HepG2 (cell line): ENCODE measurements at regions not wholly inside any gene's neighbourhood (a gene's known extent, or its start where the extent isn't known, plus 50 kb on each side); places are given as distances from the start of the nearest gene placed in this dataset.

ENCODE experiments used
- ATAC-seq: fragments of 200-7000 bp; cut with Tn5 transposase; 3 replicates; pipeline ENCODE4 v1.9.1; 2020; ENCODE audit warnings: mild to moderate bottlenecking, moderate library complexity
- BruUV-seq: library from RNA; stranded (reverse); fragments of 400-500 nt; replicated peaks from 2 replicates; lab custom pipeline; 2021; lab: Mats Ljungman, UMichigan
- CTCF ChIA-PET: fragments of 300-600 bp; formaldehyde crosslinking; extraction: SDS; loops from one replicate; lab custom pipeline; 2021; ENCODE audit warnings: low total read pairs, inconsistent platforms, low intra/inter-chr PET ratio; lab: Yijun Ruan, JAX
- POLR2A ChIA-PET: fragments of 350-600 bp; sonication (Branson Sonifier 250); formaldehyde crosslinking; loops from one replicate; lab custom pipeline; 2020; ENCODE audit warnings: antibody characterized with exemption, inconsistent platforms; lab: Yijun Ruan, JAX
- DNase-seq: peaks from one replicate; pipeline ENCODE4 v3.0.0-alpha.2; 2015; ENCODE audit warnings: low spot score
- FAIRE-seq: peaks from 3 replicates; lab custom pipeline; 2011; peaks lifted over from hg19 to GRCh38; lab: Jason Lieb, UNC
- H2AFZ ChIP-seq: one replicate; pipeline ENCODE4 v1.6.1; 2011; ENCODE audit warnings: low read length, inconsistent platforms
- H3K27ac ChIP-seq: fragments of 300-600 bp; 3 replicates; pipeline ENCODE4 v1.8.0; 2011; ENCODE audit warnings: mixed run types, mild to moderate bottlenecking, mixed read lengths, low read length, inconsistent platforms; ENCODE audit not compliant: insufficient read depth; ENCODE audit errors: extremely low read length
- H3K27me3 ChIP-seq, 2 experiments: fragments of 200-600 bp in 1 of 2; 2 replicates in 1 of 2; 3 replicates in 1 of 2; pipeline versions ENCODE4 v1.6.0 to v1.8.0; 2011; ENCODE audit warnings: low read length in 2 of 2, mild to moderate bottlenecking in 2 of 2, moderate library complexity in 2 of 2, inconsistent platforms in 1 of 2; ENCODE audit not compliant: insufficient read depth in 2 of 2, control insufficient read depth in 1 of 2
- H3K36me3 ChIP-seq, 2 experiments: fragments of 200-600 bp in 1 of 2; replicated peaks in 1 of 2; 2 replicates in 1 of 2; 3 replicates in 1 of 2; pipeline versions ENCODE4 v1.5.1 to v1.8.0; 2011; ENCODE audit warnings: low read length in 2 of 2, inconsistent platforms in 1 of 2; ENCODE audit not compliant: insufficient read depth in 2 of 2, control insufficient read depth in 1 of 2
- H3K4me1 ChIP-seq: 2 replicates; pipeline ENCODE4 v1.5.1; 2012; ENCODE audit warnings: low read length, inconsistent platforms; ENCODE audit not compliant: insufficient read depth
- H3K4me2 ChIP-seq: 2 replicates; pipeline ENCODE4 v1.6.0; 2011; ENCODE audit warnings: low read depth, low read length, inconsistent platforms
- H3K4me3 ChIP-seq, 3 experiments: fragments of 200-600 bp in 1 of 3; sonication (generic), shearing (Covaris generic) in 1 of 3; replicated peaks in 1 of 3; 2 replicates each; pipeline ENCODE4 v1.5.1; 2011 to 2016; ENCODE audit warnings: low read length in 3 of 3, inconsistent platforms in 2 of 3, low read depth in 2 of 3, mild to moderate bottlenecking in 2 of 3, control low read depth in 1 of 3, mixed read lengths in 1 of 3; ENCODE audit not compliant: insufficient read depth in 1 of 3
- H3K79me2 ChIP-seq: one replicate; pipeline ENCODE4 v1.6.1; 2011; ENCODE audit warnings: low read length, inconsistent platforms; ENCODE audit not compliant: insufficient read depth
- H3K9ac ChIP-seq: 2 replicates; pipeline ENCODE4 v1.6.0; 2011; ENCODE audit warnings: mild to moderate bottlenecking, low read depth, low read length, inconsistent platforms; ENCODE audit not compliant: insufficient read depth
- H3K9me3 ChIP-seq: 2 replicates; pipeline ENCODE4 v1.5.1; 2012; ENCODE audit warnings: mild to moderate bottlenecking, low read length
- H4K20me1 ChIP-seq: 2 replicates; pipeline ENCODE4 v1.6.0; 2011; ENCODE audit warnings: inconsistent platforms, mild to moderate bottlenecking, low read length, moderate library complexity; ENCODE audit not compliant: insufficient read depth
- ATM ChIP-seq: fragments of 450-650 bp; IDR thresholded peaks from 2 replicates; pipeline ENCODE4 v1.7.1; 2017; ENCODE audit warnings: mild to moderate bottlenecking, borderline replicate concordance
- CCDC6 ChIP-seq: sonication (generic); formaldehyde crosslinking; IDR thresholded peaks from 2 replicates; pipeline ENCODE4 v1.8.1; 2022; ENCODE audit warnings: mild to moderate bottlenecking, missing genetic modification reagents, moderate library complexity
- ELK4 ChIP-seq: sonication (generic); formaldehyde crosslinking; IDR thresholded peaks from 2 replicates; pipeline ENCODE4 v1.9.0; 2021; ENCODE audit warnings: missing genetic modification reagents, borderline replicate concordance
- ETV6 ChIP-seq: sonication (generic); formaldehyde crosslinking; conservative IDR thresholded peaks from 2 replicates; pipeline ENCODE4 v1.4.0; 2020; ENCODE audit warnings: missing genetic modification reagents
- FOXA3 ChIP-seq: IDR thresholded peaks from 2 replicates; pipeline ENCODE4 v1.6.1; 2016; ENCODE audit warnings: missing genetic modification reagents, missing compliant biosample characterization
- MIXL1 ChIP-seq: IDR thresholded peaks from 2 replicates; pipeline ENCODE4 v1.6.1; 2016
- SAP130 ChIP-seq: IDR thresholded peaks from 2 replicates; pipeline ENCODE4 v1.6.1; 2016; ENCODE audit warnings: low read depth
- SIX4 ChIP-seq: sonication (generic); formaldehyde crosslinking; IDR thresholded peaks from 2 replicates; pipeline ENCODE4 v1.4.0; 2020; ENCODE audit warnings: missing genetic modification reagents
- SOX13 ChIP-seq, 3 experiments: fragments of 450-650 bp in 1 of 3; sonication (generic) in 1 of 3; formaldehyde crosslinking in 1 of 3; IDR thresholded peaks in 2 of 3; conservative IDR thresholded peaks in 1 of 3; 2 replicates each; pipeline versions ENCODE4 v1.5.0 to v1.6.1; 2016 to 2020; ENCODE audit warnings: antibody characterized with exemption in 1 of 3, mild to moderate bottlenecking in 1 of 3, missing compliant biosample characterization in 1 of 3, missing genetic modification reagents in 1 of 3, moderate library complexity in 1 of 3
- TCF7 ChIP-seq: sonication (generic); IDR thresholded peaks from 2 replicates; pipeline ENCODE4 v1.6.1; 2016; ENCODE audit warnings: antibody characterized with exemption, low read depth
- ZBTB43 ChIP-seq: sonication (generic); formaldehyde crosslinking; conservative IDR thresholded peaks from 2 replicates; pipeline ENCODE4 v1.4.0; 2020; ENCODE audit warnings: missing genetic modification reagents
- ZFP1 ChIP-seq: IDR thresholded peaks from 2 replicates; pipeline ENCODE4 v1.6.1; 2016
- ZMYM3 ChIP-seq: sonication (generic); formaldehyde crosslinking; IDR thresholded peaks from 2 replicates; pipeline ENCODE4 v1.5.1; 2020; ENCODE audit warnings: mild to moderate bottlenecking, missing genetic modification reagents
- ZNF562 ChIP-seq: sonication (generic); formaldehyde crosslinking; IDR thresholded peaks from 2 replicates; pipeline ENCODE4 v1.8.0; 2022; ENCODE audit warnings: missing genetic modification reagents, borderline replicate concordance
- ZNF766 ChIP-seq: sonication (generic); formaldehyde crosslinking; IDR thresholded peaks from 2 replicates; pipeline ENCODE4 v1.5.0; 2020; ENCODE audit warnings: missing genetic modification reagents, borderline replicate concordance
- ZSCAN9 ChIP-seq: IDR thresholded peaks from 2 replicates; pipeline ENCODE4 v1.6.1; 2016; ENCODE audit warnings: borderline replicate concordance
- WGBS: methylation state at CpG from one replicate; pipeline ENCODE4 v1.1.6; 2017; ENCODE audit warnings: low lambda C conversion rate; 5-methylcytosine and 5-hydroxymethylcytosine counted together
- in situ Hi-C: cut with HindIII; loops from 2 replicates; pipeline ENCODE4 v1.10.0; 2017; ENCODE audit warnings: low pct_unique_long_range_greater_than_20kb; ENCODE audit not compliant: extremely low pct_ligation_motif_present
- intact Hi-C: fragments of 100-400 bp; cut with micrococcal nuclease; formaldehyde crosslinking; loops from one replicate; pipeline ENCODE4 v1.10.0; 2022; ENCODE audit not compliant: unreplicated experiment
- TF ChIP-seq, protein P1 (sequence below): sonication (generic); formaldehyde crosslinking; IDR thresholded peaks from 2 replicates; pipeline ENCODE4 v1.4.0; 2020; ENCODE audit warnings: missing genetic modification reagents

DNA sequence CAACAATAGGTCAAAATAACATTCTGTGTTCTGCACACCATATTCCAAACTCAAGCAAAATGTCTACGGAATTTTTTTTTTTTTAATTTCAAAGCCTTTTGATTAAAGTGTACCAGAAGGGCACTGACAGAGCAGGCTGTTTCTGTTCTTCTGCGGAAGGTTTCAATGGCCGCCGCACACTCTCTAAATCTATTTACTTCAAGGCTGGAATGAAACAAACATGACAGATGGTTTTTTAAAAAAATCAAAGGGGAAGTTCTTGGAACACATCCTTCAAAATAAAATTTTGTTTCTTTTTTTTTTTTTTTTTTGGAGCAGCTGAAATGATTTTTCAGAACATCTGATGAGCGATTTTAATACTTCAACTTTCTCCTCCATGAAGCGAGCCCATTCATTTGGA lies 259.1 kb downstream of the TXNL1 start (continued):
- TF ChIP-seq ZMYM3 (CRISPR knock-in tag) (no peak), ZBTB43 (no peak), SAP130 (CRISPR knock-in tag) (no peak), SIX4 (no peak)
- TF ChIP-seq, protein P1, sequence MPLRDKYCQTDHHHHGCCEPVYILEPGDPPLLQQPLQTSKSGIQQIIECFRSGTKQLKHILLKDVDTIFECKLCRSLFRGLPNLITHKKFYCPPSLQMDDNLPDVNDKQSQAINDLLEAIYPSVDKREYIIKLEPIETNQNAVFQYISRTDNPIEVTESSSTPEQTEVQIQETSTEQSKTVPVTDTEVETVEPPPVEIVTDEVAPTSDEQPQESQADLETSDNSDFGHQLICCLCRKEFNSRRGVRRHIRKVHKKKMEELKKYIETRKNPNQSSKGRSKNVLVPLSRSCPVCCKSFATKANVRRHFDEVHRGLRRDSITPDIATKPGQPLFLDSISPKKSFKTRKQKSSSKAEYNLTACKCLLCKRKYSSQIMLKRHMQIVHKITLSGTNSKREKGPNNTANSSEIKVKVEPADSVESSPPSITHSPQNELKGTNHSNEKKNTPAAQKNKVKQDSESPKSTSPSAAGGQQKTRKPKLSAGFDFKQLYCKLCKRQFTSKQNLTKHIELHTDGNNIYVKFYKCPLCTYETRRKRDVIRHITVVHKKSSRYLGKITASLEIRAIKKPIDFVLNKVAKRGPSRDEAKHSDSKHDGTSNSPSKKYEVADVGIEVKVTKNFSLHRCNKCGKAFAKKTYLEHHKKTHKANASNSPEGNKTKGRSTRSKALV (CRISPR knock-in tag) = no peak

- intact Hi-C loops = no loop called here
- H3K4me3 ChIP-seq = no peak overlapping the region
- no peak overlapping the region for H3K27ac ChIP-seq
- ChIA-PET CTCF (no interaction called here), POLR2A (no interaction called here)
- ATAC-seq (no peak), DNase-seq (no peak), FAIRE-seq (no peak)
- no peaks in the 10 kb centered on the region for H4K20me1 ChIP-seq
- 56% methylated on average over 9 of the region's 9 CpGs for WGBS
- H3K27me3 ChIP-seq = no peaks in the 10 kb centered on the region
- in situ Hi-C loops = no loop called here
- peaks cover 7% of the 10 kb centered on the region; the same call in 1 of the 2 replicates for H3K9me3 ChIP-seq
- H3K4me2 ChIP-seq = no peak overlapping the region
- no peak overlapping the region for H2AFZ ChIP-seq
- no peaks in the 10 kb centered on the region for H3K36me3 ChIP-seq
- no peak overlapping the region for H3K9ac ChIP-seq
- no peaks in the 10 kb centered on the region for H3K79me2 ChIP-seq
- H3K4me1 ChIP-seq = no peaks in the 10 kb centered on the region
- no TSS peak for BruUV-seq
- TF ChIP-seq SOX13 (IDR thresholded peaks at IDR 0.05) (no peak), SOX13 (CRISPR knock-in tag; conservative IDR thresholded peaks at IDR 0.05 in 1 of 2, IDR thresholded peaks at IDR 0.05 in 1 of 2) (no peak), ETV6 (no peak), ELK4 (no peak), FOXA3 (CRISPR knock-in tag) (no peak), CCDC6 (no peak), ATM (no peak), TCF7 (no peak), ZFP1 (no peak), MIXL1 (CRISPR knock-in tag) (no peak), ZNF766 (CRISPR knock-in tag) (no peak), ZNF562 (CRISPR knock-in tag) (no peak), ZSCAN9 (CRISPR knock-in tag) (no peak)
These were observed 261.2 kb downstream of the TXNL1 start for GRCh38 chr18:56377231-56377630.
